Breast epithelium (tissue), 3 donors: ENCODE measurements at regions not wholly inside any gene's neighbourhood (a gene's known extent, or its start where the extent isn't known, plus 50 kb on each side); places are given as distances from the start of the nearest gene placed in this dataset.

ENCODE experiments used
- CTCF ChIP-seq, 3 donors: fragments of 450-650 bp; IDR thresholded peaks; one replicate each; pipeline ENCODE4 v1.5.1; 2016 to 2017; ENCODE audit warnings: antibody characterized with exemption in 3 of 3, mild to moderate bottlenecking in 3 of 3, moderate library complexity in 3 of 3
- POLR2A ChIP-seq: fragments of 450-650 bp; IDR thresholded peaks from one replicate; pipeline ENCODE4 v1.6.1; 2016; ENCODE audit warnings: antibody characterized with exemption, mild to moderate bottlenecking, moderate library complexity
- POLR2AphosphoS5 ChIP-seq, 3 donors: sonication (generic); formaldehyde crosslinking; IDR thresholded peaks; one replicate each; pipeline ENCODE4 v1.6.1; 2017; ENCODE audit warnings: antibody characterized with exemption in 3 of 3

- TF ChIP-seq CTCF (IDR thresholded peaks at IDR 0.05) (no peak), POLR2A (no peak), POLR2AphosphoS5 (IDR thresholded peaks at IDR 0.05) (no peak)
Measured at GRCh38 chr12:87280356-87280755, 748.8 kb downstream of the C12orf50 start.
